ENCODE measurements at regions not wholly inside any gene's neighbourhood (a gene's known extent, or its start where the extent isn't known, plus 50 kb on each side); places are given as distances from the start of the nearest gene placed in this dataset.

DNA sequence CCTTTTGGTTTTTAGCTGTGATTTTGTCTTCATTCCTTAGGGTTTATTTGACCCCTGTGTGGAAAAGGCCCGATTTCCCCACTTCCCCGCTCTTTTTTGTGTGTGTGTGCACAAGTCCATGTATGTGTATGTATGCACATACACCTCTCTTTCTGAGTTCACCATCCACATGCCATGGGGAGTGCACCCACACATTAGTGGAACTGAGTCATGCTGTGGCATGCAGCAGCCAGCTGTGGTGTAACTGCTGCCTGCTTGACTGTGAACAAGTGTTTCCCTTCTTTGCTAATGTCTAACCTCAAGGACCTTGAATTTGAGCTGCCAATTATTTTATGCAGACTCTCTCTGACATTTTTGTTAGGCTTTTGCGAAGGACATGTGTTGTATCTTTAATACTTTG, 434.9 kb upstream of the TPM1 start:
- CTCF ChIA-PET, result no interaction called here
- Mint-ChIP-seq H3K27ac (no peak overlapping the region), H3K9me3 (no peaks in the 10 kb centered on the region), H3K4me3 (no peak overlapping the region), H3K4me1 (peaks cover 5% of the 10 kb centered on the region), H3K36me3 (no peaks in the 10 kb centered on the region), H3K27me3 (ENCODE audit: low read depth) (no peaks in the 10 kb centered on the region)
- ATAC-seq, result no peak
- POLR2A ChIA-PET, result no interaction called here
- TF ChIP-seq ESRRA (CRISPR knock-in tag; IDR thresholded peaks at IDR 0.05; ENCODE audit: borderline replicate concordance) (no peak), EMX1 (CRISPR knock-in tag; IDR thresholded peaks at IDR 0.05) (no peak)
- no peak for DNase-seq (ENCODE audit: low spot score)

DNA sequence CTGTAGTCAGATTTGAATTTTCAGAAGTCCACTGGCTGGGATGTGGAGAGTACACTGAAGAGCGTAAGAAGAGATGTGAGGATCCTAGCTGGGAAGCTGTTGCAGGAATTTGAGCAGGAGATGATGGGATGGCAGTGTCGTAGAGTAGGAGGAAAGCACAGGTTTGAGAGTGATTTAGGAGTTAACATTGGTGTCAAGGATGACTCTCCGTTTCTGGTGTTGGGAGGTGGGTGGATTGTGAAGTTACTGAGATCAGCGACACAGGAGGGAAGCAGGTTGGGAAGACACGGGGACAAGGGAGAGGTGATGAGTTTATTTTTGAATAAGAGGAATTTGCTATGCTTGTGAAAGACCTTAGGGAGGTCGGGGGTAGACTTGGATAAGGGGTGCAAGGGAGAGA, 434.2 kb upstream of the TPM1 start:
- H3K36me3 Mint-ChIP-seq, result no peaks in the 10 kb centered on the region
- CTCF ChIA-PET, result no interaction called here

More for the DNA sequence above, 434.2 kb upstream of the TPM1 start:
- H3K4me1 Mint-ChIP-seq, result peaks cover 2% of the 10 kb centered on the region
- H3K27ac Mint-ChIP-seq, result peak overlapping the region; percentile 19; the same call in 1 of the 2 replicates
- DNase-seq (ENCODE audit: low spot score) (no peak), ATAC-seq (no peak)
- POLR2A ChIA-PET, result no interaction called here
- H3K9me3 Mint-ChIP-seq, result no peaks in the 10 kb centered on the region
- H3K4me3 Mint-ChIP-seq, result no peak overlapping the region
- TF ChIP-seq, protein P1, sequence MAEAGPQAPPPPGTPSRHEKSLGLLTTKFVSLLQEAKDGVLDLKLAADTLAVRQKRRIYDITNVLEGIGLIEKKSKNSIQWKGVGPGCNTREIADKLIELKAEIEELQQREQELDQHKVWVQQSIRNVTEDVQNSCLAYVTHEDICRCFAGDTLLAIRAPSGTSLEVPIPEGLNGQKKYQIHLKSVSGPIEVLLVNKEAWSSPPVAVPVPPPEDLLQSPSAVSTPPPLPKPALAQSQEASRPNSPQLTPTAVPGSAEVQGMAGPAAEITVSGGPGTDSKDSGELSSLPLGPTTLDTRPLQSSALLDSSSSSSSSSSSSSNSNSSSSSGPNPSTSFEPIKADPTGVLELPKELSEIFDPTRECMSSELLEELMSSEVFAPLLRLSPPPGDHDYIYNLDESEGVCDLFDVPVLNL (CRISPR knock-in tag; IDR thresholded peaks at IDR 0.05; ENCODE audit: borderline replicate concordance, low read depth), result no peak
- TF ChIP-seq, protein P2, sequence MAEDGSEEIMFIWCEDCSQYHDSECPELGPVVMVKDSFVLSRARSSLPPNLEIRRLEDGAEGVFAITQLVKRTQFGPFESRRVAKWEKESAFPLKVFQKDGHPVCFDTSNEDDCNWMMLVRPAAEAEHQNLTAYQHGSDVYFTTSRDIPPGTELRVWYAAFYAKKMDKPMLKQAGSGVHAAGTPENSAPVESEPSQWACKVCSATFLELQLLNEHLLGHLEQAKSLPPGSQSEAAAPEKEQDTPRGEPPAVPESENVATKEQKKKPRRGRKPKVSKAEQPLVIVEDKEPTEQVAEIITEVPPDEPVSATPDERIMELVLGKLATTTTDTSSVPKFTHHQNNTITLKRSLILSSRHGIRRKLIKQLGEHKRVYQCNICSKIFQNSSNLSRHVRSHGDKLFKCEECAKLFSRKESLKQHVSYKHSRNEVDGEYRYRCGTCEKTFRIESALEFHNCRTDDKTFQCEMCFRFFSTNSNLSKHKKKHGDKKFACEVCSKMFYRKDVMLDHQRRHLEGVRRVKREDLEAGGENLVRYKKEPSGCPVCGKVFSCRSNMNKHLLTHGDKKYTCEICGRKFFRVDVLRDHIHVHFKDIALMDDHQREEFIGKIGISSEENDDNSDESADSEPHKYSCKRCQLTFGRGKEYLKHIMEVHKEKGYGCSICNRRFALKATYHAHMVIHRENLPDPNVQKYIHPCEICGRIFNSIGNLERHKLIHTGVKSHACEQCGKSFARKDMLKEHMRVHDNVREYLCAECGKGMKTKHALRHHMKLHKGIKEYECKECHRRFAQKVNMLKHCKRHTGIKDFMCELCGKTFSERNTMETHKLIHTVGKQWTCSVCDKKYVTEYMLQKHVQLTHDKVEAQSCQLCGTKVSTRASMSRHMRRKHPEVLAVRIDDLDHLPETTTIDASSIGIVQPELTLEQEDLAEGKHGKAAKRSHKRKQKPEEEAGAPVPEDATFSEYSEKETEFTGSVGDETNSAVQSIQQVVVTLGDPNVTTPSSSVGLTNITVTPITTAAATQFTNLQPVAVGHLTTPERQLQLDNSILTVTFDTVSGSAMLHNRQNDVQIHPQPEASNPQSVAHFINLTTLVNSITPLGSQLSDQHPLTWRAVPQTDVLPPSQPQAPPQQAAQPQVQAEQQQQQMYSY (CRISPR knock-in tag; IDR thresholded peaks at IDR 0.05), result no peak
- TF ChIP-seq FOXK1 (CRISPR knock-in tag; IDR thresholded peaks at IDR 0.05), result no peak
- TF ChIP-seq, protein P3, sequence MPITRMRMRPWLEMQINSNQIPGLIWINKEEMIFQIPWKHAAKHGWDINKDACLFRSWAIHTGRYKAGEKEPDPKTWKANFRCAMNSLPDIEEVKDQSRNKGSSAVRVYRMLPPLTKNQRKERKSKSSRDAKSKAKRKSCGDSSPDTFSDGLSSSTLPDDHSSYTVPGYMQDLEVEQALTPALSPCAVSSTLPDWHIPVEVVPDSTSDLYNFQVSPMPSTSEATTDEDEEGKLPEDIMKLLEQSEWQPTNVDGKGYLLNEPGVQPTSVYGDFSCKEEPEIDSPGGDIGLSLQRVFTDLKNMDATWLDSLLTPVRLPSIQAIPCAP (CRISPR knock-in tag; IDR thresholded peaks at IDR 0.05), result no peak
- no peak for TF ChIP-seq TP53 (CRISPR knock-in tag; IDR thresholded peaks at IDR 0.05)
- TF ChIP-seq, protein P4, sequence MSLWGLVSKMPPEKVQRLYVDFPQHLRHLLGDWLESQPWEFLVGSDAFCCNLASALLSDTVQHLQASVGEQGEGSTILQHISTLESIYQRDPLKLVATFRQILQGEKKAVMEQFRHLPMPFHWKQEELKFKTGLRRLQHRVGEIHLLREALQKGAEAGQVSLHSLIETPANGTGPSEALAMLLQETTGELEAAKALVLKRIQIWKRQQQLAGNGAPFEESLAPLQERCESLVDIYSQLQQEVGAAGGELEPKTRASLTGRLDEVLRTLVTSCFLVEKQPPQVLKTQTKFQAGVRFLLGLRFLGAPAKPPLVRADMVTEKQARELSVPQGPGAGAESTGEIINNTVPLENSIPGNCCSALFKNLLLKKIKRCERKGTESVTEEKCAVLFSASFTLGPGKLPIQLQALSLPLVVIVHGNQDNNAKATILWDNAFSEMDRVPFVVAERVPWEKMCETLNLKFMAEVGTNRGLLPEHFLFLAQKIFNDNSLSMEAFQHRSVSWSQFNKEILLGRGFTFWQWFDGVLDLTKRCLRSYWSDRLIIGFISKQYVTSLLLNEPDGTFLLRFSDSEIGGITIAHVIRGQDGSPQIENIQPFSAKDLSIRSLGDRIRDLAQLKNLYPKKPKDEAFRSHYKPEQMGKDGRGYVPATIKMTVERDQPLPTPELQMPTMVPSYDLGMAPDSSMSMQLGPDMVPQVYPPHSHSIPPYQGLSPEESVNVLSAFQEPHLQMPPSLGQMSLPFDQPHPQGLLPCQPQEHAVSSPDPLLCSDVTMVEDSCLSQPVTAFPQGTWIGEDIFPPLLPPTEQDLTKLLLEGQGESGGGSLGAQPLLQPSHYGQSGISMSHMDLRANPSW (CRISPR knock-in tag; conservative IDR thresholded peaks at IDR 0.05; ENCODE audit: low read depth), result no peak
- TF ChIP-seq ZNF423 (CRISPR knock-in tag; IDR thresholded peaks at IDR 0.05), result no peak
- TF ChIP-seq, protein P5, sequence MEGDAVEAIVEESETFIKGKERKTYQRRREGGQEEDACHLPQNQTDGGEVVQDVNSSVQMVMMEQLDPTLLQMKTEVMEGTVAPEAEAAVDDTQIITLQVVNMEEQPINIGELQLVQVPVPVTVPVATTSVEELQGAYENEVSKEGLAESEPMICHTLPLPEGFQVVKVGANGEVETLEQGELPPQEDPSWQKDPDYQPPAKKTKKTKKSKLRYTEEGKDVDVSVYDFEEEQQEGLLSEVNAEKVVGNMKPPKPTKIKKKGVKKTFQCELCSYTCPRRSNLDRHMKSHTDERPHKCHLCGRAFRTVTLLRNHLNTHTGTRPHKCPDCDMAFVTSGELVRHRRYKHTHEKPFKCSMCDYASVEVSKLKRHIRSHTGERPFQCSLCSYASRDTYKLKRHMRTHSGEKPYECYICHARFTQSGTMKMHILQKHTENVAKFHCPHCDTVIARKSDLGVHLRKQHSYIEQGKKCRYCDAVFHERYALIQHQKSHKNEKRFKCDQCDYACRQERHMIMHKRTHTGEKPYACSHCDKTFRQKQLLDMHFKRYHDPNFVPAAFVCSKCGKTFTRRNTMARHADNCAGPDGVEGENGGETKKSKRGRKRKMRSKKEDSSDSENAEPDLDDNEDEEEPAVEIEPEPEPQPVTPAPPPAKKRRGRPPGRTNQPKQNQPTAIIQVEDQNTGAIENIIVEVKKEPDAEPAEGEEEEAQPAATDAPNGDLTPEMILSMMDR (IDR thresholded peaks at IDR 0.05), result no peak
- TF ChIP-seq, protein P6, sequence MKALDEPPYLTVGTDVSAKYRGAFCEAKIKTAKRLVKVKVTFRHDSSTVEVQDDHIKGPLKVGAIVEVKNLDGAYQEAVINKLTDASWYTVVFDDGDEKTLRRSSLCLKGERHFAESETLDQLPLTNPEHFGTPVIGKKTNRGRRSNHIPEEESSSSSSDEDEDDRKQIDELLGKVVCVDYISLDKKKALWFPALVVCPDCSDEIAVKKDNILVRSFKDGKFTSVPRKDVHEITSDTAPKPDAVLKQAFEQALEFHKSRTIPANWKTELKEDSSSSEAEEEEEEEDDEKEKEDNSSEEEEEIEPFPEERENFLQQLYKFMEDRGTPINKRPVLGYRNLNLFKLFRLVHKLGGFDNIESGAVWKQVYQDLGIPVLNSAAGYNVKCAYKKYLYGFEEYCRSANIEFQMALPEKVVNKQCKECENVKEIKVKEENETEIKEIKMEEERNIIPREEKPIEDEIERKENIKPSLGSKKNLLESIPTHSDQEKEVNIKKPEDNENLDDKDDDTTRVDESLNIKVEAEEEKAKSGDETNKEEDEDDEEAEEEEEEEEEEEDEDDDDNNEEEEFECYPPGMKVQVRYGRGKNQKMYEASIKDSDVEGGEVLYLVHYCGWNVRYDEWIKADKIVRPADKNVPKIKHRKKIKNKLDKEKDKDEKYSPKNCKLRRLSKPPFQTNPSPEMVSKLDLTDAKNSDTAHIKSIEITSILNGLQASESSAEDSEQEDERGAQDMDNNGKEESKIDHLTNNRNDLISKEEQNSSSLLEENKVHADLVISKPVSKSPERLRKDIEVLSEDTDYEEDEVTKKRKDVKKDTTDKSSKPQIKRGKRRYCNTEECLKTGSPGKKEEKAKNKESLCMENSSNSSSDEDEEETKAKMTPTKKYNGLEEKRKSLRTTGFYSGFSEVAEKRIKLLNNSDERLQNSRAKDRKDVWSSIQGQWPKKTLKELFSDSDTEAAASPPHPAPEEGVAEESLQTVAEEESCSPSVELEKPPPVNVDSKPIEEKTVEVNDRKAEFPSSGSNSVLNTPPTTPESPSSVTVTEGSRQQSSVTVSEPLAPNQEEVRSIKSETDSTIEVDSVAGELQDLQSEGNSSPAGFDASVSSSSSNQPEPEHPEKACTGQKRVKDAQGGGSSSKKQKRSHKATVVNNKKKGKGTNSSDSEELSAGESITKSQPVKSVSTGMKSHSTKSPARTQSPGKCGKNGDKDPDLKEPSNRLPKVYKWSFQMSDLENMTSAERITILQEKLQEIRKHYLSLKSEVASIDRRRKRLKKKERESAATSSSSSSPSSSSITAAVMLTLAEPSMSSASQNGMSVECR (CRISPR knock-in tag; IDR thresholded peaks at IDR 0.05; ENCODE audit: borderline replicate concordance), result no peak
- no peaks in the 10 kb centered on the region for H3K27me3 Mint-ChIP-seq (ENCODE audit: low read depth)
